ENCODE measurements at regions not wholly inside any gene's neighbourhood (a gene's known extent, or its start where the extent isn't known, plus 50 kb on each side); places are given as distances from the start of the nearest gene placed in this dataset.

DNA sequence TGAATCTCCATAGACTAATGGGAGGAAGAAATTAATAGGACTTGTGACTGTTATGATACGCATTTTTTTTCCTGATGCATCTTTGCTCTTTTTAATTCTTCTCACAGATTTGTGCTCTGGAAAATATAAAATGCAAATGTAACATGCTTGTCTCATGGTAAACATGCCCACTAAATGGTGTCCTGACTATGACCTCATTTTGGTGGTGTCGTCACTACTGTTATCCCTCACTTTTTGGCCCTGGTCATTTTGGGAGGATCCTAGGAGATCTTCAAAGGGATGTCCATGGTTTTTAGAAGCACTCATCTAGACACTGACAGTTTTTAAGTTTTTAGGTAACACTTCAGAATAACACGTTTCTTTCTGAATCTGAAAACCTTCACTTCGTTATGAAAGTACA is 790.8 kb upstream of the FBXO33 start:
- TF ChIP-seq POLR2AphosphoS5 (IDR thresholded peaks at IDR 0.05; ENCODE audit: low read depth, low read length) (no peak), SIN3A (IDR thresholded peaks at IDR 0.05; ENCODE audit: borderline replicate concordance, insufficient read depth, low read length) (no peak)

All from PFSK-1 (cell line).